GM18867 (cell line): ENCODE measurements at regions not wholly inside any gene's neighbourhood (a gene's known extent, or its start where the extent isn't known, plus 50 kb on each side); places are given as distances from the start of the nearest gene placed in this dataset.

Experiments used
- ATAC-seq: cut with Tn5 transposase; IDR thresholded peaks from one replicate; pipeline ENCODE4 v1.9.1; 2021; ENCODE audit warnings: mild to moderate bottlenecking, moderate library complexity; ENCODE audit not compliant: unreplicated experiment

DNA sequence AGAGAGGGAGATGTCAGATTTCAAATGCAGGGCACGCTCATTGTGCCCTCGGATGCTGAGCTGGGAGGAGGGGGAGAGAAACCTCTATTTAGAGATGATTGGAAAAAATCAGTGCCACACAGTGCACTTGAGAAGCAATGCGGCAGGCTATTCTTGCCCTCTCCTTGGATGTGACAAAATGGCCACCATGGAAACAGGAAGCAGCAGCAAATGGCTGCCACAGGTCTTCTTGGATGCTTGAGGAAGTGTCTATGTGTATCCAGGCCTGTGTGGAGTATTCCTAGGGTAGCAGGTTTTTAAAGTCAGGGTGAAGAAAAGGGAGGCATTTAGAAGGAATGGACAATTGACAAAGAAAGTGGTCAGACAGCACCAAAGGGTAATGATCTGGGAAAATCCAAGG is 340.1 kb upstream of the ZFHX3 start:
- no peak for ATAC-seq

DNA sequence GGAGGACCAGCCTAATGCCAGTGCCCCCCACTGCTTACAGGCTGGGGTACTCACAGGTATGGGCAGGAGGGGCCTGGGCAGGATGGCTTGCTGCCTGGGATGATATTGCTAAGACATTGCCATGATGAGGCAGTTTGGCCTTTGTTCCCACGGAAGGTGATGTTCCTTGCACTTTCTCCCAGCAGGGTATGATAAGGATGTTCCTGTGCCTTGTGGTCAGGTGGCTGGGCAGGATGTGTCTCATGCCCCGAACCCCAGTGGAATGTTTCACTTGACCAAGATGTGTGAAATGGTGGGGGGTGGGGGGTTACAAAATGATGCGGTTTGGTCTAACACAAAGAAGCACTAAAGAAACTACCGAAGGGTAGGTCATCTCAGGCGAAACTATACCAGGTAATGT is 337.8 kb upstream of the ZFHX3 start:
- no peak for ATAC-seq

DNA sequence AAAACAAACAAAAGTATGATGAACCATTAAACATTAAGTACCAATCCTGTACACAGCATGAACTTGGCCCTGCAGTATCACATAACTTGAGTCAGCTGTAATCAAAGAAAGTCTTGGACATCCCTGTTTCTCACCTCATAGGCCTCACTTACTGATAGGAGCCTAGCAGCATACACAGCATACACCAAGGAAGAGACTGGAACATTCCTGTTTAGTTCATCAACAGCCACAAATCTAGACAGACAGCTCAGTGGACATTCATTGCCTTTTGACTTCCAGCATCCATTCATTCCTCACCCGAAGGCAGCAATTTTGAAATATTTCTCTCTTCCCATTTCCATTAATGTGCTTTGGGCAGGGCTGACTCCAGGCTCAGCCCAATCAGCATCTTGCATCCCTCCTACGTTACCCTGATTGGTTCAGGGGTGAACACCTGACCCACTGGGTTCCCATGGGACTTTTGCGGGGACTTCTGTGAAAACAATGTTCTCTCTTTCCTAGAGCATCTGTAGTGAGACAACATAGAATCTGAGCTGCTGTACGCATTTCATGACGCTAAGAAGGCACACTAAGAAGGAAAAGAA is 336.7 kb upstream of the ZFHX3 start:
- no peak for ATAC-seq

DNA sequence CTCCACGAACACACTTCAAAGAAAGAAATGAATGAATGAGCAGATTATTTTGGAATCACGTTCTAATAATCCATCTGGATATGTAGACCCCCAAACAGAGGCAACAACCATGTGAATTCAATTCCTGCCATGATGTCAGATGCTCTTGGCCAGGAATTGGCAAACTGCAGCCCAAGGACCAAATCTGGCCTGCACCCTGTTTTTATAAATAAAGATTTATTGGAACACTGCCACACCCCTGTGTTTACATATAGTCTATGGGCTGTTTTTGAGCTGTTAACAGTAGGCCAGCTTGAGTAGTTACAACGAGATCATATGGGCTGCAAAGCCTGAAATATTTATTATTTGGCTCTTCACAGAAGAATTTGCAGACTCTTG is 336.0 kb upstream of the ZFHX3 start:
- no peak for ATAC-seq

DNA sequence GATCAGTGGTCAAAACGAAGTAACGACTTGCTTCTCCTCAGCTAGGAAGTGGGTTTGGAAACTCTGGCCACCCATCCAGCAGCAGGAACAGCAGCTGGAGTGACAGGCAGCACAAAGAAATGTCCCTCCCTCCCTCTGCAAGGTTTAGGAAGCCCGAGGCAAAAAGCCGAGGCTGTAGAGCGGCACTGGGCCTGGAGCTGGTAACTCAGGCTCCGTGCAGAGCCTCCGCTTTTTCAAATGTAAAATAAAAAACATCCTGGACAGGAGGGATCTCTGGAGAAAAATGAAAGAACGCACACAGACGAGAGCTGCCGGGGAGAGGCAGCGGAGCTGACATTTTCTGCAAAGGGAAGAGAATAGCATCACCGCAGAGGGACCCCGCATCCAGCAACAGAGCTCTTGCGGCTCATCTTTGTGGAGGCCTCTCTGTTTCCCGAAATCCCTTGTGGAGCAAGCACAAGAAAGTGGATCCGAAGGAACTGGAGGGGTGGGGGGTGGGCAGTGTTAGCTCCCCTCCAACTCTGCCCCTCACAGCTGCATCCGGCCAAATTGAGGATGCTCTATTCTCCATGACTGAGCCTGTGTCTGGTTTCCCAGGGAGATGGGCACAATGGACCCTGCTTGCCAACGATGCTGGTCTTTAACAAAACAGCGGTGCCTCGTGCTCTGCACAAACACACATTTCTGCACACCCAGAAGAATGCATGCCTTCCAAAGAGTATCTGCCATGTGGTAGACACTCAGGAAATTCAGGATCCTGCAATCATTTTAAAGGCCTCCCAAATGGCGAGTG is 335.5 kb upstream of the ZFHX3 start:
- ATAC-seq, result no peak

DNA sequence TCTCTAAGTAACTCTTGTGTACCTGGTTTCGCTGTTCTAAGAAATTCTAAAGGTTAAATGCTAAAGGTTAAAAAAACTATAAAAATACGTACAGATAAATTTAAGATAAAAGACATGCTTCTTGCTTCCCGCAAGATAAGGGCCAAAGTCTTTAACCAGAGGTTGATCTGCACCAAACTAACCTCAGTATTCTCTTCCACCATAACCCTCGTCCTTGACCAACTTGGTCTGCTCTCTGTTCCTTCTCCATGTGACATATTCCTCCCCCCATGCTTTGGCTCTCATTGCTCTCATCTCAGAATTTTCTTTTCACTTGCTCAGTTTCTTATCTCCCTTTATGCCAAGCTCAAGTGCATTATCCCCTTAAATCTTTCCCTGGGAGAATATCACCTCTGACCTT is 330.5 kb upstream of the ZFHX3 start:
- no peak for ATAC-seq

DNA sequence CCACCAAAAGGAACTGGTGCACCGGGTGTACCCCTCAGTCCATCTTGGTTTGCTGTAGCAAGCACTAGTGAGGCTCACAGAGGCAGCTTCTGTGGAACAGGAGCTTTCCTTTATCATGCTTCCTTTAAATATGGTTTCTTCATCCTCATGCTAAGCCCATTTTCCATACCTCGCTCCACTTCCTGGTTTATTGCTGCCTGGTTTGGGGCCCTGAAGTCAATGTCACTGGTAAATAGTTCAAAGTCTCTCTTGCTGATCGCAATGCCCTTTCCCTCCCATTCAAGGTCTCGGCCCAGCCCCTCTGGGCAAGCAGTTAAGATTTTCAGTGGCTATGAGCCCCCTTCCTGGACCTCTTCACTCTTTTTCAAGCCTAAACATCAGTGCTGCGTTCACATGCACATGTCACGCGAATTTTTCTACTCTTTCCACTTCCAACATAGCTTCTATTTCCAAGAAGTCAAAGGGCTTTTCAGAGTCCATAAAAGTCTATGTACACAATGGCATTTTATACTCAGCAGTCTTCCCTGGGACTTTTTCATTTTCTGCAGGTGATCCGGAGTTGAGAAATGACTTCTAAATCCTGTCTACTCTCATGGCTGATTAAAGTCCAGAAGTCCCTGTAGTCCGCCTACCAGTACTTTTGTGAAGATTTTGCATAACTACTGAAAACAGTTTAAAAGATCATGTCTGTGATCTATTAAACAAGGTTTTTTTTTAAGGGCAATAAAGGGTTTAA is 323.8 kb upstream of the ZFHX3 start:
- no peak for ATAC-seq

DNA sequence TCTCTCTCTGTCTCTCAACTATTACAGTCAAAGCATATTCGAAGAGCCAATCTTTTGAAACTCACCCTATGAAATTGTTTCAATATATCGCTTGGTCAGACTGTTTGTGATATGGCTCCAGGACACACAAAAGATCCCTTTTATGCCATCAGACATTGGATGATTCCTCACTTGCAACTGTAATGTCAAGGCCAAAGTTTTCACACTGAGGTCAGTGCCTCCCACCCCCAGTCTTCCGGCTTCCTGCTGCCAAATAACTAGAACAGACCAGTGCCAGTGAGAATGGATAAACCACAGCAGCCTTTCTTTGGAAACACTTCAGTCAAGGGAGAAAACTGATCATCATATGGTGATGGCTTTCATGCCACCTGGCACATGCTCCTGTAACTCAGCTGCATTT is 321.9 kb upstream of the ZFHX3 start:
- ATAC-seq, result no peak

DNA sequence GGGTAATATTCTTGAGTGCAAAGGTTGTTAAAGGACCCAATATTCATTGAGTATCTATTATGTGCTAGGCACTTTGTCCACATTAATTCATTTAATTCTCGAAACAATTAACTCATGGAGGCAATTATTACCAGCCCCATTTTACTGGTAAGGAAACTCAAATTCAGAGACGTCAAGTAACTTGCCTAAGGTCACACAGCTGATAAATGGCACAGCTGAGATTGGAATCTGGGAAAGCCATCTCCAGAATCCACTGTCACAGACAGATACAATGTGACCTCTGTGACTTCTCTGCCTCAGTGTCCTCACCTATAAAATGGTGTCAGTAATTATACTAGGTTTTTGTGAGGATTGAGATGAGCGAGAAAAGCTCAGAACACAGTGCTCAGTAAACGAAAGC is 320.8 kb upstream of the ZFHX3 start:
- ATAC-seq, result no peak

DNA sequence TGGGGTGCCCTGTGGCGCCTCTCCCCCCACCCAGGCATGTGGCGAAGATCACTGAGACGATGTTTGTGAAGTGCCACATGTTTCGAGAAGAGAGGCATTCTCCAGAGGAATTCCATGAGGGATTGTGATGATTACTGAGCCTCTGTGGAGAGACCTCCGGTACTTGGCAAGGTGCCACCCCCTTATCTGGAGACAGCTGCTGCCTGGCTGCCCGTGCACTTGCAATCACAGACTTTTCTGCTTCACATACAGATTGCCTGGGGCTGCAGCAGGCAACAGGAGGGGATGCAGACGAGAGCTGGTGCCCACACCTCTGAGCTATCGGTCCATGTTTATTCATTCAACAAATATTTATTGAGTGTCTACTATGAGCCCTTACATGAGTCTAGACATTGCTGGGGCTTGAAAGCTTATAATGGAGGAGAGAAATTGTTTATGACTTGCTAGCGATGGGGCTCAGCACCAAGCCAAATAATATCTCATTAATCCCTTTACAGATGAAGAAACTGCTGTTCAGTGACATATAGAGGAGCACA is 317.2 kb upstream of the ZFHX3 start:
- ATAC-seq, result no peak

DNA sequence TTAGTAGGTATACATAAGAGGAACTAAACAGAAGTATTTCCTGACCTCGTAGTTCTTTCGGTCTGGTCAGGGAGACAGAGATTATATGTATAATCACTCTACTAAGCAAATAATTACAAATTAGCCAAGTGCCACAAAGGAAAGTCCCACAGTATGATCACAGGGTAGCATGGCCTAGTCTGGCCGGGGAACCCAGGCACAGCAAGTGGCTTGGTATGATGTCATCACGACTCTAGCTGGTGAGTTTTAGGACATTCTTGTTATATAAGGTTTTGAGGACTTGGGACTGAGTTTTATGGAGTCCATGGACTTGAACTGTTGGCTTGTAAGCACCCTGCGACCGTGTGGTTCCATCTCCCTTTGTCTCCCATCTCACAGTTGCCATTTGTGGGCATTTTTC is 316.5 kb upstream of the ZFHX3 start:
- ATAC-seq, result no peak

DNA sequence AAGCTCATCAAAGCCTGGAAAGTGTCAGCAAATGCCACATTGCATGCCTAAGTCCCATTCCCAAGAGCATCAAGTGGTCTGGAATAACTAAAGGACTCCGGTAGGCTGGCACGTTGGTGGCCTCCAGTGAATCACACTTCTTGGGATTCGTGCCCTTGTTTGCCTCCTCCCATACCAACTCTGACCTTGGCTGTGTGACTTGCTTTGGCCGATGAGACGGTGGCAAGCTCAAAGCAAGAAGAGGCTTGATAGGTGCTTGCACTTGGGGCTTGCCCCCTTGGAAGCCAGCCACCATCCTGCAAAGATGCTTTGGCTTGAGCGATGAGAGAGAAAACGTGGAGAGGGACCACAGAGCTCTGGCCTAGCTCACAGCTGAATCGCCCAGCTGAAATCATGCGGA is 313.1 kb upstream of the ZFHX3 start:
- ATAC-seq, result no peak

DNA sequence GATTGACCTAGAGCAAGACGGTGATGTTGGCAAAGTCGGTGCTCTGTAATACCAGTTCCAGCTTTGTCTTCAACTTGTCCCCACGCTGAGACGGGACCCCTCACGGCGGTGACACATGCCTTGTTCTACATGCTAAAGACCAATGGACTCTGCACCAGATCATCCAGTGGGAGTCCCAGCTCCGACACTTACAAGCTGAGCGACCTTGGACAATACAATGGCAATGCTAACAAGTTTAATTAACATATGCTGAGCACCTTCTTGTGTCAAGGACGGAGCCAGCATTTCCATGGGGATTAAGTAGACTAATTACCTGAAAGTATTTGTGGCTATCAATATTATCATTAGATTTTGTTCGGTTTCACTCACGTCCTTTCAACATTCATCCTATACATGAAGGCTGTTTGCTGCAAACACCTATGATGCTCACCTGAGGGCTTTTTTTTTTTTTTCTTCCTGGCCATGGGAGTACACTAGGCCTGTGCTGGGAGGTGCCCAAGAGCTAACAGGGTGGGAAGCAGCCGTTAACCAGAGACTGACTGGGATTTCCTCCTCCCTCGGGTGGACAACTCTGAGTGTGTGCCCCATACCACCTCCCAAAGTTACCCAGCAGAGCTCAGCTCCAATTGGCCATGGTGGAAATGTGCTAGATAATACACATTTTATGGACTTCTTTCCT is 308.6 kb upstream of the ZFHX3 start:
- ATAC-seq, result no peak

DNA sequence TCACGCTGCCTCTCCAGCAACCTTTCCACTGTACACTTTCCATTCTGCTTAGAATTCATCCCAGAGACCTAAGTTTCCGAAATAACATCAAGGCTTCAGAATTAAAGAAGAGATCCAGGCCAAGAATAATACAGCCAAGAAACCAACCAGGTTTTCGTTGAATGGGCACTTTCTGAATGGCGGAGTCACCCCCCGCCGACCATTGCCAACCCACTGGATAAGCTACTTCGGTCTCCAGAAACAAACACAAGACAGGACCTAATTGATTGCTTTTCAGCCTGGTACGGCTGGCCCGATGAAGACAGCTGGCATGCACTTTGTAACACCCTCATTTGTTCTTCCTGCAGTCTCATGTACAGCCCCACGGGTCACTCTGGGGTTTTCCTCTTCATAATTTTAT is 308.1 kb upstream of the ZFHX3 start:
- ATAC-seq, result no peak

DNA sequence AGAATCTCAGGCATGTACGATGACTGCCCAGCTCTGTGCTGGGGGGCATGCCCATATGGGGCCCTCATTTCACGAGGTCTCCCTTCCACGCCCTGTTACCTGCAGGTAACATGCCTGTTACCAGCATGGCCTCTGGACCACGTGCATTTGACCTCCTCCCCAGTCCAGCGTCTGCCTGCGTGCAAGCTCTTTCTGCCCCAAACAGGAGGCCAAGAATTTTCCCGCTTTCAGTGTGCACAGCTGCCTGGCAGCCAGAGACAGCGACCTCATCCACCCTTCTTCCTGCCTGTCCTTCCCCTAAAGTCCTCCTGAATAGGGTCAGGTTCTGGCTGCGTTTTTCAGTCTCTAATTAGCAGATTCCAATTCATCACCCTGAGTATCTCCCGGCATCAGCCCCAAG is 306.5 kb upstream of the ZFHX3 start:
- no peak for ATAC-seq

DNA sequence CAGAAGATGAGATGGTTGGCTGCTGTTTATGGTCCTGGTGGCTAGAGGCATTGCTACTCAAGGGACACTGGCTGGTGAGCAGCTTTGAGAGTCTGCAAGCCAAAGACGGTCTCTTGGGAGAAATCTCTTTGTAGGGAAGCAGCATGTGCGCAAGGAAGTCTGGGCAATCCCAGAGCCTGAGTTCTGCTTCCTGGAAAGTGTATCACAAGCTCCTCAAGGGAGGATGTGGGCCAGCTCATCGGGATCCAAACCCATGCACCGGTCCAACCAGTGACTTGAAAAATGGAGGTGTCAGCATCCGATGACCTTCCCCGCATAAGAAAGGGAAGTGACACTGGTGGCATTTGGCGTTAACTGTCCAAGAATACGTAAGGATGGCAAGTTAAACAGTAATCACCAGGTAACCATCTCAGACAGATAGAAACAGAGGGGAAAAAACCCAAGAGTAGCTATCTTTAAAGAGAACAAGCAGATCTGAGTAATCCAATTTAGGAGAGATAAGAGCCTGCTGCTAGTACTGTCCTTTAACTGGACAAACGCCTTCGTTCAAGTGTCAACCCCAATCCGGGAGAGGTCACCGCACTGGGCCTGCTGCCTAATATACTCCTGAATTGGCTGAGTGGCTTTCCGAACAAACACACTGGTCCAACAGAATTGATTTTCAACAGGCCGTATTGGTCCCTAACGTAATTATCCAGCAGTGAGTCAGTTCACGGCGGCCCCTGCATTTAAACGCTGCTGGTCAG is 303.0 kb upstream of the ZFHX3 start:
- ATAC-seq, result no peak

DNA sequence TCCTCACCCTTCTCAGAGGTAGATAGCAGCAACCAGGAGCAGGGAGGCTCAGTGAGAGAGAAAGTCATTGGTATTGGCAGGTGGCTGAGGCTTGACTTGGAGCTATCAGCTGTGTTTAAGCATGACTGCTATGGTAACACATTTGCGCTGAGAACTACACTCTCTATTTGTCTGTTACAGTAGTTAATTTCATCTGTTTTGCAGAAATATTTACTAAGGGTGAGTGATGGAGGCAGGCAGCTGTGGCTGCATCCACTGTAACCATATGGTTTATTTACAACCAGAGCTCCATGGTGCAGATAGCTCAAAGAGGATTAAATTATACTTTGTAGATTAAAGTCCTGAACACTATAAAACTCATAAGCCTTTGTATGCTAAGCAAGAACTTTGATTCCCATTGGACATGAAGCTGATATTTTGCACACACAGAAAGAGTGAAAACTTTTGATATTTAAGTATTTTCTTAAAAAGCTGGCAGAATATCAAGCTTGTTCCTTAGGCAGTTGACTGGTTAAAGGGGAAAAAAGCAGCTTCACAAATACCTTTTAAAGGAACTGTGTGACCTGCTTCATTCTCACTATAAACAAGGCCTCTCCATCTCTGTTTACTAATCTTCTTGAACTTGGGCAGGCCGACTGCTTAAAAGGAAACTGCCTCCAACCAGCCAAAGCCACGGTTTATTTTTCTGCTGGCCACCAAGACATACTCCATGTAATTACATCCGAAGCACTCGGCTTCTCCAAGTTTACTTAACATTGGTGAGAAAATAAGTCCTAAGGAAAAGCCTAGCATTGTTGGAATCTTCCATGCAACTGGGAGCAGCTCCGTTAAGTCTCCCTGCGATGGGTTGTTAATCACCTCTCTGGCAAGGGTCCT is 299.8 kb upstream of the ZFHX3 start:
- no peak for ATAC-seq

DNA sequence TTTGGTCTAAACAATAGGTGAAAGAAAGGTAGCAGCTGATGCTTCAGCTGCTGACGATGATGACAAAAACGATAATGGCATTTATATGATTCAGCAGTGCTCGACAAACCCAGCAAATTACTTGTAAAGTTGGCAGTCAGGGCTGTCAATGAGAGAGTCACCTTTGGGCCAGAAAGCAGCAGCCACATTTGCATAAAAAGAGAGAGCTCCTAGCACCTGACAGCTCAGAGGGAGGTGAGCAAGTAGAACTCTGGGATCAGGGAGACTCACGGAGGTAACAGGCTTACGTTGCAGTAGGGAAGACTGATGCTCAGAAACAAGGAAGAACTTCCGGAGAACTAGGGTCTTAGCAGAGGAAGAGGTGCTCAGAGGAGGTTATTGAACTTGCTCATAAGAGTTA is 291.9 kb upstream of the ZFHX3 start:
- ATAC-seq, result no peak

DNA sequence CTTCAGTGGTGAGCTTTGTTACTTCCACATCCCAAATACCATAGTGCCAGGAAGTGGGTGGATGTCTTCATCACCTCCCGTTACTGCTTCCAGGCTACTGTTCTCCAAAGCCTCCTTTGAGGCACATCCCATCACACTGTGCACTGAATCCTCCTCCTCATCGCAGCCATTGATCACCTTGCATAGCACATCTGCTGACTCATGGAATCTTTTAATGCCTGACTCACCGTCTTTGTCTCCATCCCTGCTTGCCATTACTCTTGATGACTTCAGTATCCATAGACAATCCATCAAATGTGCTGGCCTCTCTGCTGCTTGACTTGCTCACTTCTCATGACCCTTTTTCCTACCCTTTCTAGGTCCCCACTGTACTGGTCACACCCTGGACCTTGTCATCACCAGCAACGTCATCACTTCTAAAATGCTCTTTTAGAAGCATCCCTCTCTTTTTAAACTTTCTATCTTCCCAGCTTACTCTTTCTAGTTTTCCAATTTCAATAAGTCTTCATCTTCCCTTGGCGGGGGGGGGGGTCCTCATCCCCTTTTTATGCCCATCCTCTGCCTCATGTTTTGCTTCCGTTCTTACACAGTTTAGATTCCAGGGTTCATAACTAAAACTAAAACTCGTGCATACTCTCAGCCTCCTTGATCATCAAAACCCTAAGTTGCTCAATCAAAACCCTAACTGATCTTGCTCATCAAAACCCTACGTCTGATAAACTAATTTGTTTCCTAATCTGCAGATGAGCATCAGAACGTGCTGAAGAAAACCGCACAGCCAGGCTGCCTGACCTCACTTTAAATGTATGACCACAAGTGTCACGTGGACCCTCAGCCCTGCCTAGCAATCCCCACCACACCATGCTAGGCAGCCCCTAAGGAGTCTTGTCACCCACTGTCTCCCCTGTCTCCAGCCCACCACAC is 289.7 kb upstream of the ZFHX3 start:
- ATAC-seq, result no peak
